H1 (cell line): ENCODE measurements at regions not wholly inside any gene's neighbourhood (a gene's known extent, or its start where the extent isn't known, plus 50 kb on each side); places are given as distances from the start of the nearest gene placed in this dataset.

Experiments used
- CTCF ChIA-PET: fragments of 300-600 bp; sonication (Branson Sonifier 250); formaldehyde crosslinking; loops from one replicate; lab custom pipeline; 2021; ENCODE audit not compliant: partially characterized antibody; lab: Charles Lee
- POLR2A ChIA-PET: fragments of 300-600 bp; sonication (Branson Sonifier 250); formaldehyde crosslinking; loops from one replicate; lab custom pipeline; 2021; ENCODE audit warnings: inconsistent platforms; ENCODE audit not compliant: partially characterized antibody; lab: Charles Lee
- DNase-seq, 2 experiments: peaks; one replicate each; pipeline versions ENCODE4 v3.0.0 to v3.0.0-alpha.2; 2010 to 2022; ENCODE audit warnings: low spot score in 2 of 2, low read depth in 1 of 2, mixed read lengths in 1 of 2
- FAIRE-seq: peaks from 2 replicates; lab custom pipeline; 2011; peaks lifted over from hg19 to GRCh38; lab: Jason Lieb, UNC
- H2AFZ ChIP-seq: 2 replicates; pipeline ENCODE4 v1.8.1; 2012; ENCODE audit warnings: low read length, inconsistent platforms
- H2AK5ac ChIP-seq: 2 replicates; pipeline ENCODE4 v1.6.1; 2013; ENCODE audit warnings: low read depth, low read length
- H2BK120ac ChIP-seq: replicated peaks from 2 replicates; pipeline ENCODE3; 2013; ENCODE audit warnings: low read depth, low read length, inconsistent platforms
- H2BK12ac ChIP-seq: 2 replicates; pipeline ENCODE4 v1.6.1; 2013; ENCODE audit warnings: low read depth, low read length
- H2BK15ac ChIP-seq: 2 replicates; pipeline ENCODE4 v1.6.1; 2013; ENCODE audit warnings: low read length
- H2BK20ac ChIP-seq: 2 replicates; pipeline ENCODE4 v1.6.1; 2013; ENCODE audit warnings: low read length
- H2BK5ac ChIP-seq: 2 replicates; pipeline ENCODE4 v1.6.1; 2013; ENCODE audit warnings: low read depth, low read length
- H3K14ac ChIP-seq: 2 replicates; pipeline ENCODE4 v1.6.1; 2013; ENCODE audit warnings: inconsistent platforms; ENCODE audit not compliant: insufficient read length
- H3K18ac ChIP-seq: 2 replicates; pipeline ENCODE4 v1.6.1; 2013; ENCODE audit warnings: low read length; ENCODE audit errors: extremely low read depth
- H3K23ac ChIP-seq: 2 replicates; pipeline ENCODE4 v1.6.1; 2013; ENCODE audit warnings: inconsistent platforms; ENCODE audit not compliant: insufficient read length
- H3K23me2 ChIP-seq: 2 replicates; pipeline ENCODE4 v1.6.1; 2013; ENCODE audit warnings: low read depth, low read length
- H3K27ac ChIP-seq: 2 replicates; pipeline ENCODE4 v1.6.1; 2011; ENCODE audit warnings: low read depth, low read length, inconsistent platforms
- H3K27me3 ChIP-seq, 4 experiments: replicated peaks in 1 of 4; 1 replicate in 1 of 4; 2 replicates in 3 of 4; pipeline versions ENCODE4 v1.6.1 to v1.8.1; 2011 to 2013; ENCODE audit warnings: low read length in 3 of 4, mild to moderate bottlenecking in 3 of 4, inconsistent platforms in 2 of 4, mixed read lengths in 2 of 4, moderate library complexity in 1 of 4; ENCODE audit not compliant: control insufficient read depth in 3 of 4, insufficient read depth in 3 of 4; ENCODE audit errors: extremely low read depth in 1 of 4
- H3K36me3 ChIP-seq, 4 experiments: 2 replicates each; pipeline versions ENCODE4 v1.6.1 to v1.8.1; 2011 to 2013; ENCODE audit warnings: mild to moderate bottlenecking in 4 of 4, low read length in 3 of 4, moderate library complexity in 2 of 4, control low read depth in 1 of 4, inconsistent platforms in 1 of 4; ENCODE audit not compliant: insufficient read depth in 4 of 4, control insufficient read depth in 2 of 4
- H3K4ac ChIP-seq: replicated peaks from 2 replicates; pipeline ENCODE3; 2013; ENCODE audit warnings: low read length, low read depth, mixed read lengths, inconsistent platforms; ENCODE audit not compliant: insufficient read length
- H3K4me1 ChIP-seq, 4 experiments: replicated peaks in 1 of 4; 1 replicate in 1 of 4; 2 replicates in 3 of 4; pipeline versions ENCODE4 v1.6.1 to v1.8.1; 2011 to 2013; ENCODE audit warnings: low read length in 3 of 4, inconsistent platforms in 2 of 4, mixed read lengths in 1 of 4; ENCODE audit not compliant: insufficient read depth in 4 of 4, control insufficient read depth in 3 of 4
- H3K4me2 ChIP-seq, 2 experiments: 2 replicates each; pipeline versions ENCODE4 v1.6.1 to v1.8.1; 2011 to 2013; ENCODE audit warnings: low read depth in 2 of 2, low read length in 2 of 2, control low read depth in 1 of 2, inconsistent platforms in 1 of 2, mild to moderate bottlenecking in 1 of 2; ENCODE audit not compliant: insufficient read depth in 1 of 2
- H3K4me3 ChIP-seq, 4 experiments: fragments of 200-600, 300-600 bp in 1 of 4; sonication (generic), shearing (Covaris generic), sonication (Bioruptor Twin) in 1 of 4; 2 replicates each; pipeline versions ENCODE4 v1.5.1 to v1.8.1; 2011 to 2016; ENCODE audit warnings: low read length in 4 of 4, low read depth in 3 of 4, control low read depth in 2 of 4, inconsistent platforms in 2 of 4, mild to moderate bottlenecking in 2 of 4, mixed read lengths in 1 of 4, moderate library complexity in 1 of 4; ENCODE audit not compliant: insufficient read depth in 2 of 4; ENCODE audit errors: extremely low read depth in 1 of 4
- H3K56ac ChIP-seq: replicated peaks from 2 replicates; pipeline ENCODE3; 2013; ENCODE audit warnings: low read depth, mild to moderate bottlenecking, mixed read lengths, low read length, inconsistent platforms; ENCODE audit not compliant: insufficient read length
- H3K79me1 ChIP-seq: 2 replicates; pipeline ENCODE4 v1.6.1; 2013; ENCODE audit warnings: low read depth, low read length, control low read depth
- H3K79me2 ChIP-seq, 2 experiments: 2 replicates each; pipeline versions ENCODE4 v1.6.1 to v1.8.1; 2012 to 2013; ENCODE audit warnings: low read length in 2 of 2, mild to moderate bottlenecking in 2 of 2, inconsistent platforms in 1 of 2; ENCODE audit not compliant: insufficient read depth in 2 of 2, control insufficient read depth in 1 of 2
- H3K9ac ChIP-seq, 4 experiments: replicated peaks in 1 of 4; 1 replicate in 1 of 4; 2 replicates in 3 of 4; pipeline versions ENCODE4 v1.6.1 to v1.8.1; 2011 to 2013; ENCODE audit warnings: low read depth in 3 of 4, low read length in 3 of 4, control low read depth in 2 of 4, mild to moderate bottlenecking in 2 of 4, moderate library complexity in 2 of 4, inconsistent platforms in 1 of 4; ENCODE audit errors: extremely low read depth in 1 of 4
- H3K9me3 ChIP-seq, 2 experiments: 2 replicates each; pipeline versions ENCODE4 v1.6.1 to v1.8.1; 2012 to 2013; ENCODE audit warnings: mild to moderate bottlenecking in 2 of 2, moderate library complexity in 2 of 2, control low read depth in 1 of 2, inconsistent platforms in 1 of 2, low read depth in 1 of 2, low read length in 1 of 2, mixed read lengths in 1 of 2; ENCODE audit not compliant: insufficient read depth in 2 of 2
- H4K20me1 ChIP-seq, 2 experiments: replicated peaks in 1 of 2; 2 replicates each; pipeline versions ENCODE3 to v1.8.1; 2011 to 2013; ENCODE audit warnings: inconsistent platforms in 2 of 2, low read length in 2 of 2, mild to moderate bottlenecking in 1 of 2; ENCODE audit not compliant: insufficient read depth in 2 of 2, control insufficient read depth in 1 of 2
- H4K5ac ChIP-seq: 2 replicates; pipeline ENCODE4 v1.6.1; 2013; ENCODE audit warnings: low read length, low read depth, mixed read lengths, inconsistent platforms; ENCODE audit not compliant: insufficient read length
- H4K8ac ChIP-seq: 2 replicates; pipeline ENCODE4 v1.8.0; 2013; ENCODE audit warnings: mild to moderate bottlenecking, moderate library complexity, low read length, inconsistent platforms; ENCODE audit not compliant: insufficient read depth; ENCODE audit errors: extremely low read depth
- H4K91ac ChIP-seq: replicated peaks from 2 replicates; pipeline ENCODE3; 2013; ENCODE audit warnings: low read length, mixed read lengths, inconsistent platforms; ENCODE audit not compliant: insufficient read length
- SIX5 ChIP-seq: IDR thresholded peaks from 2 replicates; pipeline ENCODE4 v1.6.1; 2011; ENCODE audit warnings: mild to moderate bottlenecking, low read depth, low read length
- WGBS, 2 experiments: shearing (Covaris generic) in 1 of 2; methylation state at CpG; one replicate each; pipeline versions ENCODE4 v1.1.6 to v1.1.7; 2013 to 2015; ENCODE audit warnings: low lambda C conversion rate in 2 of 2, mixed read lengths in 2 of 2, inconsistent platforms in 1 of 2, low coverage in 1 of 2, missing lambda C conversion rate in 1 of 2; ENCODE audit not compliant: insufficient replicate concordance in 2 of 2, insufficient coverage in 1 of 2, insufficient read length in 1 of 2; ENCODE audit errors: extremely low coverage in 1 of 2, missing lambda C conversion rate in 1 of 2; 5-methylcytosine and 5-hydroxymethylcytosine counted together

GRCh38 chrX:5084279-5084678 is 1144.4 kb downstream of the NLGN4X start:
- no peak overlapping the region for H2AFZ ChIP-seq
- H3K4me2 ChIP-seq = no peak overlapping the region
- H4K20me1 ChIP-seq = no peaks in the 10 kb centered on the region
- TF ChIP-seq SIX5 = no peak
- DNase-seq (no peak), FAIRE-seq (peak; percentile 52)
- H3K9ac ChIP-seq = no peak overlapping the region
- no peak overlapping the region for H3K23ac ChIP-seq
- H4K8ac ChIP-seq = no peak overlapping the region
- H4K91ac ChIP-seq = no peak overlapping the region
- no peak overlapping the region for H2BK12ac ChIP-seq
- H2BK15ac ChIP-seq = no peak overlapping the region
- no peak overlapping the region for H2BK120ac ChIP-seq
- ChIA-PET POLR2A (no interaction called here), CTCF (no interaction called here)
- H2AK5ac ChIP-seq = no peak overlapping the region
- no peak overlapping the region for H4K5ac ChIP-seq
- H3K4ac ChIP-seq = no peak overlapping the region
- no peaks in the 10 kb centered on the region for H3K79me2 ChIP-seq
- H3K36me3 ChIP-seq = no peaks in the 10 kb centered on the region
- H2BK20ac ChIP-seq = no peak overlapping the region
- no peak overlapping the region for H3K18ac ChIP-seq
- no peaks in the 10 kb centered on the region for H3K79me1 ChIP-seq
- H3K23me2 ChIP-seq = no peaks in the 10 kb centered on the region
- no peak overlapping the region for H3K14ac ChIP-seq
- H3K56ac ChIP-seq = no peak overlapping the region
- peaks cover 0 to 5% of the 10 kb centered on the region in 2 experiments; a peak in 1 of 4 replicates for H3K9me3 ChIP-seq
- no peak overlapping the region for H3K4me3 ChIP-seq
- no peak overlapping the region for H2BK5ac ChIP-seq
- WGBS, 2 experiments = 83% methylated on average over 5 of the region's 6 CpGs; no CpG with 5 or more reads in 1 of the 2 experiments
- H3K4me1 ChIP-seq = no peaks in the 10 kb centered on the region
- no peak overlapping the region for H3K27ac ChIP-seq
- H3K27me3 ChIP-seq = no peaks in the 10 kb centered on the region
